ENCODE measurements at regions not wholly inside any gene's neighbourhood (a gene's known extent, or its start where the extent isn't known, plus 50 kb on each side); places are given as distances from the start of the nearest gene placed in this dataset.
A peak's percentile ranks its signal among the peaks of the same experiment; 100 is the strongest.
"Not testable (repeated sequence)": the region's sequence is repeated elsewhere in the genome, so short reads cannot be mapped to it uniquely, and the experiment has no call there.

DNA sequence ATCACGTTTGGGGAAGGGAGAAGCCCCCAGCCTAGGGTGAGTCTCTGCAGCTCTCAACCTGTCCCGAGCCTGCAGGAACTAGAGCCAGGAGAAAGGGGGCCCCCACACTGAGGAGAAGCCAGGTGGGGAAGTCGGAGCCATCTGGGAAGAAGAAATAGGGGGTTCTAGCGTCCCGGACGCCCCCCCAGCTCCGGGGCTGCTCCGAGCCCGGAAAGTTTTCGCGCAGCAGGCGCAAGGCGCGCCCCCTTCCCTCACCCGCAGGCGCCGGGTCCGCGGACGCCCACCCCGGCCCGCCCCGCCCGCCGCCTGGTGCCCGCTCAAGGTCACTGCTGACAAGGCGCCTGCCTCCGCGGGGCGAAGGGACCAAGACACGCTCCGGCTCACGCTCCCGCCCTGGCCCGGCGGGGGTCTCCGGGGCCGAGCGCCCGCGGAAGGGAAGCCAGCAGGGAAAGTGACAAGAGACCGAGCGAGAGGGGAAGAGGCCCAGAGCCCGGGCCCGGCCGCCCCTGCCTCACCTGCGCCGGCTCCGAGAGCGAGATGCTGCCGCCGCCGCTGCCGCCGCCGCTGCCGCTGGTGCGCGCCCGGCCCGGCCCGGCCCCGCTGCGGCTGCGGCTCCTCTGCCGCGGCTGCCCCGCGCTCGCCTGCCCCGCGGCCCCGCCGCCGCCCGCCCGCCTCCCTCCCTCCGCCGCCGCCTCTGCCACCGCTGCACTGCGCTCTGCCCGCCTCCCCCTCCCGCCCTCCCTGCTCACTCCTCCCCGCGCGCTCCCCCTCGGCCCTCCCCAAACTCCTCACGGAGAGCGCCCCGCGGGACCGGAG is 108.4 kb upstream of the SLC6A11 start:
- DNase-seq, result no peak

DNA sequence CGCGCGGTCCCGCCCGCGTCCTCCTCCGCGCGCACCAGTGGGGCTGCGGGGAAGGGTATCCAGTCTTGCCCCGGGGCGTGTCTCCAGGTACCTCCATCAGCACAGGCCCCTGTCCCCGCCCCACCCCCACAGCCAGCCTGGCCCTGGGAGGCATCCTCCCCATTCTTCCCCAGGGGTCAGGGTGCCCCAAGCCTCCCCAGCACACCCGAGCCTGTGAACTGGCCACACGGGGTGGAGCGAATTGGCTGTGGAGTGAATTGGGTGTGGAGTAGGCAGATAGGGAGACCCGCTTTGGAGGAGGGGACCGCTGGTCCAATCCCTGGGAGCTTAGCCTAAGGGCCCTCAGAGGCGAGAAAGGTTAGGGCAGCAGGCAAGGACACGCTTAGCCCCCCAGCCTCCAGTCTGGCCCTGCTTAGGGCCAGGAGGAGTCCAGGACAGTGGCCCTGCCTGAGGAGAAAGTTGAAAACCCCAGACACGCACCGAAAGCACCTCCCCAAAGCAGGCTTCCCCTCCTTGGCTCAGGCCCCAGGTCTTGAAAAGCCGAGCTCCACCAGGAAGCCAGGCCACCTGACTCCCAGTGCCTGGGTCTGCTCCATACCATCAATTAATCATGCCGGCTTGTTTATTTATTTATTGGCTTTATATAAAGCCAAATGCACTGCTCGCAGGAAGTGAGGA is 107.7 kb upstream of the SLC6A11 start:
- no peak for DNase-seq

- DNase-seq, result no peak
These were observed 106.8 kb upstream of the SLC6A11 start for GRCh38 chr3:10709110-10709781.

- no peak for DNase-seq
These were observed 103.9 kb upstream of the SLC6A11 start for GRCh38 chr3:10712121-10712520.

DNA sequence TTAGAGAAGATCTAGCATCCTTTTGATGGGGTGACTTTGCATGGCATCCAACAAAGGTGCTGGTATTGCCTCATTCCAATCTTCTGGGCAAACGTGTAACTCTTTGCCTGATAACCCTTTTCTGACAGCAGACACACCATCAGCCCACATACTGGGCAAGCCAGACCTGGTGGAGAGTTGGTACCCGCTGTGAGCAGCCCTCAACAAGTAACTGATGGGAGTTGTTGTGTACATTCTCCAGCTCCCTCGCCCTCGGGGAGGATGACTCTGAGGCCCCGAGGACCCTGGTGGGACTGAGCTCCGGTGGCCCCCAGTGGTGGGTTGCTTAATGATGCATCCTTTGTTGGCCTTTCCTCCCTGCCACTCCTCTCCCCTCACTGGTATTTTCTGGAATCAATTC is 102.4 kb upstream of the SLC6A11 start:
- no peak for DNase-seq

GRCh38 chr3:10715886-10716285 is 100.1 kb upstream of the SLC6A11 start:
- DNase-seq, result no peak

- no peak for DNase-seq
These were observed 99.1 kb upstream of the SLC6A11 start for GRCh38 chr3:10716964-10717363.

DNA sequence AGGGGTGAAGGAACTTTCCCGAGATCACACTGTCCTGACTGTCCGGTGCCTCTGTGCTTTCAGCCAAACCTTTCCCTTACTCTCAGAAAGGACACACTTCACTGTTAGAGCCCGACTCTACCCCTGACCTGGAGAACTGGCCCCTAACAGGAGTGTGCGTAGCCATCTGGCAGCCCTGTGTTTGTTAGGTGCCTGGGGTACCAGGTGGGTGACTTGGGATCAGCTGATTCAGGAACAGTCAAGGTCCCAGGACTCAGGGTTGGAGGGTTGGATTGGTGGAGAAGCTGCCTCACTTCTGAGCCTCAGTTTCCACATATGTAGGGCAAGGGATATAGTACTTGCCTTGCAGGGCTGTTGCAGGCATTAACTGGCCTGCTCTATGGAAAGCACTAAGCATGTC is 98.3 kb upstream of the SLC6A11 start:
- no peak for DNase-seq

DNA sequence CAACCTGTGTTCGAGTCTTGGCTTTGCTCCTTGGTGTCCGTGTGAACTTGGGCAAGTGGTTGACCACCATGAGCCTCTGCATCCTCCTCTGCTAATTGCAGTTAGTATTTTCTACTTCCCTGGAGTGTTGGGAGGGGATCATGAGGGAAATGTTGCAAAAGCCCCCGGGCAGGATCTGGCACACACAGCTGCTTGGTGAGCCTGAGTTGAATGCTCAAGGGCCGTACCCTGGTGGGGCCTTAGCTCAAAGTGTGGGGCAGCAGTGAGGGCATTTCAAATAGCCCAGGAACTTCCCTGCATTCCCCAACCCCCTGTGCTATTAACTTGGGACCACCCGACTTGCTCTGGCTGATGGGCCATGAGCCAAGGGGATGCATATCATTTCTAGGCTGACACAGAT is 94.9 kb upstream of the SLC6A11 start:
- DNase-seq, result no peak

GRCh38 chr3:10722911-10723310 is 93.1 kb upstream of the SLC6A11 start:
- DNase-seq, result no peak

DNA sequence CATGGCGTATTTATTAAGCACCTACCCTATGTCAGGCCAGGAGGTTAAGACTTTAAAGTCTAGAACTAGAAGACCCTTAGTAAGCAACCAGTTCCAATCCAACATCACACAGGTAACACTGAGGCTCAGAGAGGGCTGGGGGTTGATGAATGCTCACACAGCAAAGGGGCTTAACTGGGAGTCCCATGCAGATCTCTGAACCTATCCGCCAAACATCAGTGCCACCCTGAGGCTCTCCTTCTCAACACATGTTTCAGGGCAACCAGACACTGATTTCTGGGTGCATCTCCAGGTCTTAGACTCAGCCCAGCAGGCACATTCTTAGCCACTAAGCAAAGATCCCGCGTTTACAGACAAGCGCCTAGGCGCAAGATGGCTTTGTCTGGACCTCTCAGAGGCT is 92.0 kb upstream of the SLC6A11 start:
- DNase-seq, result no peak

DNA sequence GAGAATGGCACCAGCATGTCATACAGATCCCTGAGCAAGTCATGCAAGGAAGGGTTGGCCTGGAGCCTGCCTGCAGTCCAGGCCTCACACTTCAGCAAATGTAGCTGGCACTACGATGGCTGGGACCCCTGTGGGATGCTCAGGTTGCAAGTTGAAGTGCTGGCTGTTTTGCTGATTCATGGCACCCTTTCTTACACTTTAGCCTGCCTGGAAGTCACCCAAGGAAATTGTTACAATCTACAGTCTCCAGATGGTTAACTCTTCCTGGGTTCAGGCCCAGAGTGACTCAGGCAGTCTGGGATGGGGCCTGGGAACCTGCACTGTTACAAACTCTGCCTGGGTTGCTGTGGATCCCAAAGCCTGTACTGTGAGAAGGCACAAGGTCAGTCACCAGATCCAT is 91.0 kb upstream of the SLC6A11 start:
- DNase-seq, result no peak

DNA sequence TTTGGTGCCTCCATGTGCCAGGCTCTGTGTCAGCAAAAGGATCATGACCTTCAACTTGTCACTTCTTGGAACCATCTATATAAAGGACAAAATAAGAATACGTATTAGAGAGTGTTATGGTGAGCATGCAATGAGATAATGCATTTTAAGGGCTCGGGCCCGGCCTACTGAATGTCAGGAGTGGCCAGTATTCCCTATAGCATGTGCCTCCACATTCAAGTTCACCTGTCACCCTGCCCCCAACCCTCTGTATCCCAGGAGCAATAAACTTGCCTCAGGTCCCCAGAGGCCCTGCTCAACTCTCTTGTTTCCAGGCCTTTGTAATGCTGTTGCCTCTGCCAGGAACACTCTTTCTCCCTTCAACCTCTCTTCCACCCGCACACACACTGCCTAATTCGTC is 90.2 kb upstream of the SLC6A11 start:
- DNase-seq, result no peak

DNA sequence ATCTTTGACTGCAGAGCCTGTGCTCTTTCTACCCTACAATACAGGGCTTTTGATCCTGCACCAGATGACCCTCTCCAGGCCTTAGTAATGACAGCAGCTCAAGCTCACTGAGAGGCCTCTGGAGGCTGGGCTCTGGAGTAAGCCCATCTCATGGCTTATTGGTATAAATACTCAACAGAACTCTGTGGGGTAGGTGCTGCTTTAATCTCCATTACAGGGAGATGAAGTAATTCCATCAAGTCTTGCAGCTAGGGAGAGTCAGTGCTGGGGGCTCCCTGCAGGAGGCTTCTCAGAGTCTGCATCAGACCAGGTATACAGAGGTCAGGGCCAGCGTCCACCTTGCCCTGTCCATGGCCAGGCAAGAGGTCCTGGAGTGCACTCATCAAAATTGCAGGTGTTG is 89.2 kb upstream of the SLC6A11 start:
- no peak for DNase-seq

GRCh38 chr3:10729439-10729838 is 86.6 kb upstream of the SLC6A11 start:
- DNase-seq, result no peak

- no peak for DNase-seq
These were observed 83.7 kb upstream of the SLC6A11 start for GRCh38 chr3:10732292-10732691.

GRCh38 chr3:10733297-10733696 is 82.7 kb upstream of the SLC6A11 start:
- DNase-seq, result no peak

DNA sequence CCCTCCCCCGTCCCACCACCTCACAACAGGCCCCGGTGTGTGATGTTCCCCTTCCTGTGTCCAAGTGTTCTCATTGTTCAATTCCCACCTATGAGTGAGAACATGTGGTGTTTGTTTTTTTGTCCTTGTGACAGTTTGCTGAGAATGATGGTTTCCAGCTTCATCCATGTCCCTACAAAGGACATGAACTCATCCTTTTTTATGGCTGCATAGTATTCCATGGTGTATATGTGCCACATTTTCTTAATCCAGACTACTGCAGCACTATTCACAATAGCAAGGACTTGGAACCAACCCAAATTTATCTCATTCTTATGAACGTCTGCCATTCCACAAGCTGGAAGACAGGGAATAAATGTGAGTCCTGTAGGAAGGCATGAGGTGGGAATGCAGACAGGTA is 79.6 kb upstream of the SLC6A11 start:
- DNase-seq, result not testable (repeated sequence)

DNA sequence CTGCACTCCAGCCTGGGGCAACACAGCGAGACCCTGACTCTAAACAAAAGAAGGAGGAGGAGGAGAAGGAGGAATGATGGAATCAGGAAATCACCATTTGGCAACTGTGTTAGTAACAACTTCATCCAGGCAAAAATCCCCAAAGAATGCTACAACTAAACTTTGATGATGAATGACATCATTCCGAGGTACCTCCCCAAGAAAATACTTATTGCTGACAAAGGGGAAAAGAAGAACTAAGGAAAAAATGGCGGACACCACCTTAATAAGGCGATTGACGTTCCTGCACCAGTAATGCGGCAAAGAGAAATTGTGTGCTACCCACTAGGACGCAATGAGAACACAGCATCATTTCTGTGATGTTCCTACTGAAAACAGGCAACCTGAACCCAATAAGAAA is 78.2 kb upstream of the SLC6A11 start:
- DNase-seq, result no peak

DNA sequence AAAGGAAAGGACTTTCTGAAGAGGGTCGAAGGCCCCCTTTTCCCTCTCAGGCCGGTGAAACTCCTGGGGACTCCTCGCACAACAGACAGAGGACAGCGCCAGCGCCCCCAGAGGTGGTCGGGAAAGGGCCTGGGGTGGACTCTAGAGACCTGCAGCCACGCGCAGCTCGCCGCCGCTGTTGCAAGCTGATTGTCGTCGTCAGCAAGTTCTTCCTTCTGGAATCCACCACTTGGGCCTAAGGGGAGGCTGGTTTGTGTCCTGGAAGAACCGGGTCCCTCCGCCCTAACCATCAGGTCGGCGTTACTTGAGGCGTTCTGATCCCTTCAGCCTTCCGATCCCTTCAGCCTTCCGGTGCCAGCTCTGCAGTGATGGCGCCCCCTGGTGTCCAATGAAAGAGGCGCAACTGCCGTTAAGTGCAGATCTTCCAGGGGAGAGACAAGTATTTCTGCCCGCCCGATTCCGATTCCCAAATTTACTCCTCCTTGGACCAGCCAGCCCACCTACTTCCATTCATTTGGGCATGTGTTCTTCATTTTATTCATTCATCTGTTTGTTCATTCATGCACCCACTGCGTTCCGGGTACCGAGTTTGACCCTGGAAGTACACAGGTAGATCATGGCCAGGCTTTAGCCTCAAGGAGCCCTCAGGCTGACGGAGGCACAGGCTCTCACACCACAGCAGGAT is 77.2 kb upstream of the SLC6A11 start:
- peak; percentile 80 for DNase-seq

- DNase-seq, result no peak
These were observed 75.1 kb upstream of the SLC6A11 start for GRCh38 chr3:10740954-10741353.

DNA sequence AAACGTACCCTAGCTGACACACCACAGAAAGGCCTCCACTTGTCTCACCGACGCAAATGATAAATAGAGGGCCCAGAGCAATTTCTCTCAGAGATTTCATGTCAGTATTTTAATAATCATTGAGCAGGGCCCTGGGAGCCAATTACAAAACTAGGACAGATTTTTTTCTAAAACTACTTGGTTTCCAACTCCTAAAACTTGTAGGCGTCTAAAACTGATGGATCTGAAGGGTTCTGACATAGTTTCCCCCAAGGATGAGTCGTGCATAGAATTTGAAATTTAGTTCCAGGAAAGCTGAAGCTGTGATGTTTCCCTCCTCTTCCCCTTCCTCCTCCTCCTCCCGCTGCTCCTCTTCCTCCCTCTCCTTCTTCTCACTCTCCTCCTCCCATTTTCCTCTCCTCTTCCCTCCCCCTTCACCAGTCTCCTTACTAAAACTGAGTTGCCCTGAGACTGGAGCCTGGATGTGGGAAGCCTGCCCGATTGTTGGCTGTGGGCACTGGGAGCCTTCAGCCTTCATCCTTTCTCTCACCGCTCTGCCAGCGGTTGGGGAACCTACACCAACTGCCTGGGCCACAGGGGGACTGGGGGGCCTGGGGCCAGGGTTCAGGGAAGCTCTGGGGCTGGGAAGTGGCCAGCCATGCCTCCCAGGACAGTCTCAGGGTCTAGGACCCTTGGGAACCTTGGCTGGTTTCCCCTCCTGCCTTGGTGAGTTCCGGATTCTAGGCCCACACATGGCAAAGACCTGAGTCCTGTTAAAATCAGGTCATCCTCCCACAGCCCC is 73.9 kb upstream of the SLC6A11 start:
- no peak for DNase-seq
